ENCODE measurements at regions not wholly inside any gene's neighbourhood (a gene's known extent, or its start where the extent isn't known, plus 50 kb on each side); places are given as distances from the start of the nearest gene placed in this dataset.
"Not testable (repeated sequence)": the region's sequence is repeated elsewhere in the genome, so short reads cannot be mapped to it uniquely, and the experiment has no call there.

DNA sequence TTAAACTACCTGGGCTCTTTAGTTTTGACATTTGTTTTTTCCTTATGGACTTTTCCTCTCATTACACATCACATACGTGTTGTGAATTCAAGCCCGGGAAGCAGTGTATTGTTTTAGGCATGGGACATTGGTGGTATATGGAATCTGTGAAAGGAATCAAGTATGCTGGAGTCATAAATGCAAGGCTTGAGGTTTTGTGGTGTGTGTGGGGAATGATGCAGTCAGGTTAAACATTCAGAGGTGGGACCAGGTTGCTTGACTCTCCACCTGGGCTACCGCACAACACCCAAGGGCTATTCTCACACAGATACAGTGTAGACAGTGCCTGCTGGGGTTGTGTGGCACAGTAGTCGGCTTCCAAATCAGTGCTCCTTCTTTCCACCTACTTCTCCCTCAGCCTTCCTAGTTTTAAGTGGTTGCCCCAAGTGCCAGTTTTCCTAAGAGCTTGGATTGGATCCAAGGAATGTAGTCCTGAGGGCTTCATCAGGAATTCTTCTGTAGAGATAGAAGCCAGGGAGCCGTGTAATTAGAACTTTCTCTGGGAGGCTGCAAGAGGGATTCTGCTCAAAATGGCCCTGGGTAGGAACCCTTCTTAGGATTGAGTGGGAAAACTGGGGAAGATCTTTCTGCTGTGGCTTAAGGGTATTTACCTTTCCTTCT, 243.7 kb downstream of the C12orf75 start:
- DNase-seq (ENCODE audit: low spot score in 2 of 2) (no peak), FAIRE-seq (no peak)

DNA sequence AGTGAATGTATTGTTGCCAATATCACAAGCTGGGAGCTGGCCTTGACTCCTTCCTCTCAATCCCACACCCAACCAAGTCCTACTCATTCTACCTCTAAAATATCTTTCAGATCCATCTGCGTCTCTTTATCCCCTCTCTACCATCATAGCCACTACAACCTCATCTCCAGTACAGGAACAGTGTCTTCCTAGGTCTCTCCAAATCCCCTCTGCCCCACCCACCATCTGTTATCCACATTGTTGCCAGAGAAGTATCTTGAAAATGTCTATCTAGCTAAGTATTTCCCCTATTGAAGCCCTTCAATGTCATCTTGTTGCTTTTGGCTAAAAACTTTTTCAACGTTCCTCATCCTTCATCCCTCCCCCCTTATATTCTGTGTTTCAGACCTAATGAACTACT, 244.7 kb downstream of the C12orf75 start:
- DNase-seq (ENCODE audit: low spot score in 2 of 2) = no peak
- no peak for FAIRE-seq

DNA sequence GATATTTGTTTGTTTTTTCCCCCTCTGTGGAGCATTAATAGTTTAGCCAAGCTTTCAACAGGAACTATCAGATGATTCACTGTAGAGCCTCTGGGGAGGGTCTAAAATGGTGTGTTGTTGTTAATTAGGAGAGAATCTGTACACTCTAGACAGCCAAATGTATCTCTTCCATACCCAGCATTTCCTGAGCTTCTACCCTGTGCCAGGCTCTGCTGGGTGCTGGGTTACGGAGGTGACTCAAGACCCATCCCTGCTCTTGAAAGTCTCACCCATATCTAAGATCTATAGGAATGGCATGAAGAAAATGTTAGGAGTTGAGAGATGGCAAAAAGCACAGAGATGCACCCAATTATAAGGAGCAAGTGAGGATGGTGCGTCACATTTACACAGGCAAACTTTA, 245.8 kb downstream of the C12orf75 start:
- DNase-seq (ENCODE audit: low spot score in 2 of 2) (no peak), FAIRE-seq (no peak)

DNA sequence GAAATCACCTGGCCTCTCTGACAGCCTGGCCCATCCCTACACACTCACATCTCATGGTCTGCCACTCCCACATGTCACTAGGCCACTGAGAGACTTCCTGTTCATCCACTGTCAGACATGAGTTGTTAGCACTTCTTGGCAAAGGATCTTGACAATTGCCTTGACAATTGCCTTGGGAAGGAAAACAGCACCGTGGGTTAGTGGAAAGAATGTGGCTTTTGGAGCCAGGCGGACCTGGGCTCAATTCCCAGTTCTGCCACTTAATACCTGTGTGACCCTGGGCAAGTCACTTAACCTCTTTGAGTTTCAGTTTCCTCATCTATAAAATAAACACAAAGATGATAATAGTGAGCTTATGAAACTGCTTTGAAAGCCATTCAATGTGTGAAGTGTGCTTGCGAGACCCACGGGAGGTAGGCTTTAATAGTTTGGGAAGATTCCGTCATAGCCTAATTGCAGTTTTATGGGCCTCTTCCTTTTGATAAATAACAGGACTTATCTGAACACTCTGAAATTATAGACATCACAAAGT, 250.4 kb downstream of the C12orf75 start:
- no peak for FAIRE-seq
- DNase-seq (ENCODE audit: low spot score in 2 of 2) = no peak

DNA sequence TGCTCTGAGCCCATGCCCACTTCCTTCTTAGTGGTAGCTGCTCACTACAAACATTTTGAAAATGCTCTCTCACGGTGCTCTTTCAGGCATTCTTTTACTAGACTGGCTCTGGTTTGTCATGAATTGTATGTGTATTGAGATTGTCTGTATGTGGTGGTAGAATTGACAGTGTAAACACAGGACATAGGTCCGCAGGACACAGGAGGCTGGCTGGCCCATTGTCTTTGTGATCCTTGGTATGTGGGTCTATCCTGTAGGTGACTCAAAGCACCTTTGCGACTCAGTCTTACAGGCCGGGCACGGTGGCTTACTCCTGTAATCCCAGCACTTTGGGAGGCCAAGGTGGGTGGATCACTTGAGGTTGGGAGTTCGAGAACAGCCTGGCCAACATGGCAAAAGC, 250.9 kb downstream of the C12orf75 start:
- DNase-seq (ENCODE audit: low spot score in 2 of 2) = no peak
- no peak for FAIRE-seq

DNA sequence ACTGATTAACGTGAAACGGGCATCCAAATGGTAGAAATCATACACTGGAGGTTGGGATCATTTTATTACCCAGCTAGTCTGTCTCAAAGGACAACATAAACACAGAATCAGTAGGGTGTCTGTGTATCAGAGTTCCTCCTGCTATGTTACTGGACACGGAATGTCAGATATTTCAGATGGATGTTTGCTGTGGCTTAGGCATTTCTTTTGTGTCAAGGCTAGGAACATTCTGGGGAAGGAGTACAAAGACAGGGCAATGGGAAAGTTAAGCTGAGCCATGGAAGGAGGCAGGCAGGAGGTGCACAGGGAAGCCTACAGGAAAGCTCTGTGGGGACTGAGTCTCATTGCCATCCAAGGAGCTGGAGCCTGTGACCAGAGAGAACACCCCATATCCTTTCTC, 254.6 kb downstream of the C12orf75 start:
- FAIRE-seq = no peak

DNA sequence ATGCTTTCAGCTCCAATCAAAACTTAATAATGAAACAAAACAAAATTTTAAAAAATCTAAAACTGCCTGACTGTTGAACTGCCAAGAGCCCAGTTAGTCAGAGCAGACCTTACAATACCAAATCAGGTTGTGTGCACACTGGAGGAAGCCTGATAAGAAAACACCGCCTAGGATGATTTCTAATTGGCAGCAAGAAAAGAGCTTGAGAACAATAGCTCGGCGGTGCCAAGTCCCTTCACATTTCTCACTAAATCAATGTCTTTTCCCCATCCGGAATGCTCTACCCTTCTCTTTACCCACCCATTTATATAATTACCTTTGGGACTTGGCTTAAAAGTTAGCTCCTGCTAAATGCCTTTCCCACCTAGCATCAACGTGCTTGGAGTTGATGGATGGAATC, 256.7 kb downstream of the C12orf75 start:
- DNase-seq (ENCODE audit: low spot score in 2 of 2) = no peak
- FAIRE-seq = no peak

More for the DNA sequence above, 254.6 kb downstream of the C12orf75 start:
- no peak for DNase-seq (ENCODE audit: low spot score in 2 of 2)

DNA sequence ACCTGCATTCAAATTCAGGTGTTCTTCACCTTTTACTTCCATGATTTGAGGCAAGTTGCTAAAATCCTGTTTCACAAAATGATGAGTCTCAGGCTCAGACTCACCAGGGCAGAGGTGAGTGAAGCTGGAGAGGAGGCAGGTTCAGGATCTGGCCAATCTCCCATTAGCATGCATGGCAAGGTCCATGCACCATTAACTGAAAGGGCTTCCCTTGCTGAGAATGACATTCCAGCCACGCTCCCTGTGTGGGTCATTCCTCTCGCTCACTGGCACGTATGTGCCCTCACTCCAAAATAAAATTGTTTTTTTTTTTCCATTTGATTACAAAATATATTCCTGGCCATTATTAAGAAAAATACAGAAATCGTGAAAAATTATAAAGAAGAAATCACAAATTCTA, 257.6 kb downstream of the C12orf75 start:
- no peak for FAIRE-seq
- no peak for DNase-seq (ENCODE audit: low spot score in 2 of 2)

DNA sequence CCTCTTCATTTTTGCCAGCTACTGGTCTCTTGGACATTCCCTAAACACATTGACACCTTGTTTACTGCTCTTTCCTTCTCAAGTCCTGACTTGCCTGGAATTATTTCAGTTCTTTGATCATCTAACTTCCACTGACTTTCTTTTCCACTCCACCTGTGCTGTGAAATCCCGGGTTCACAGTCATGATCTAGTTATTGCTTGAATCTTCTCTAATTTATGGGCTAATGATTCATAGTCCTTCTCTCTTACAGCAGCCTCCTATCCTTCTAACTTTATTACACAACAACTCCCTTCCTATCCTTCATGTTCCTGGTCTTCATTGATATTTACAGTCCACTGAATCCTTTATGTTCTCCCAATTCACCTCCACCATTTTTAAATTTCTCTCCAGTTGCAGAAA, 260.1 kb downstream of the C12orf75 start:
- FAIRE-seq = no peak
- no peak for DNase-seq (ENCODE audit: low spot score in 2 of 2)

DNA sequence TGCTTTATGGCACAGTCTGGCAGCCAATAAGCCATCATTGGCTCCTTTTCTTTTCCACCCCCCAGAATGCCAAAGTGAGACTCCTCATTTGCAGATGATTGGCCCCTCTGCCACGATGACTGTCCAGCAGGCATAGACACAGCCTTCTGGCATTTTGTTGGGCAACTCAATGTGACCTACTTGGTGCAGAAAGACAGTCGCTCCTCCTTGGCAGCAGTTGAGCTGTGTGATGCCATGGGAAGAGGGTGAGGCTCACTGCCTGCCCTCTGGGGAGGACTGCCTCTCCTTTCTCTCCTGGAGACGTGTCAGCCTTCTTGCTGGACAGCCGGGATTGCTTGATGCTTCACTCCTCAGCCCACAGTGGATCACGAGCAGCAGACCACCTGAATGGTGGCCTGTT, 264.9 kb downstream of the C12orf75 start:
- no peak for FAIRE-seq
- no peak for DNase-seq (ENCODE audit: low spot score in 2 of 2)

DNA sequence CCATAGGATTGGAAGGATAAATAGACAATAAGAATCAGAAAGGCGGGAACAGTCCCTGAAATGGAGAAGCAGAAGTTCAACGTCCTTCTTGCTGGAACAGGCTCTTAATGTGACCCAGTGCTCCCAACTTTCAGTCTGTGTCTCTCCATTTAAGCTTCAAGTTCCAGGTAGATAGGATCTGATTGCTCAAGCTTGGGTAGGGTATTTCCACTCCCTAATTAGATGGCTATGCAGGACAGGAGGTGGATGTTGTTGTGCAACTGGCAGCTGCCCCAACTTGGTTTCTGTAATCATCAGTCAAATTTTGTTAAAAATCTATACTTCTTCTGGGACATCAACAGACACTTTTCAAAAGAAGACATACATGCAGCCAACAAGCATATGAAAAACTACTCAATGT, 266.2 kb downstream of the C12orf75 start:
- FAIRE-seq = no peak
- DNase-seq (ENCODE audit: low spot score in 2 of 2) = no peak

DNA sequence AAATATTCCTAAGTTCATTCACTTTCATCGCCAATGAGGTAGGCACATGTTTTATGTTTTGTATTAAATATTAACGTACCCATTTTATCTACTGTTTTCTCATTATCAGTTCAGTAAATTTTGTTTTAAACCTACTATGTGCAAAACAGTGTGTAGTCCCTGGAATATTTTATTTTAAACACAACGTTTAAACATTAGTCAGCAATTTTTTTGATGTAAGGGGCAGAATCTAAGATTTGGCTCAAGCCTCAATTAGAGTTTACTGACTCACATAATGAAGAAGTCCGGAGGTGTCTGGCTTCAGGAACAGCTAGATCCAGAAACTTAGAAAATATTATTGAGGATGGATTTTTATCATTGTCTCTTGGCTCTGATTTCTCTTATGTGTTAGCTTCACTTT, 267.5 kb downstream of the C12orf75 start:
- no peak for DNase-seq (ENCODE audit: low spot score in 2 of 2)
- FAIRE-seq = no peak

DNA sequence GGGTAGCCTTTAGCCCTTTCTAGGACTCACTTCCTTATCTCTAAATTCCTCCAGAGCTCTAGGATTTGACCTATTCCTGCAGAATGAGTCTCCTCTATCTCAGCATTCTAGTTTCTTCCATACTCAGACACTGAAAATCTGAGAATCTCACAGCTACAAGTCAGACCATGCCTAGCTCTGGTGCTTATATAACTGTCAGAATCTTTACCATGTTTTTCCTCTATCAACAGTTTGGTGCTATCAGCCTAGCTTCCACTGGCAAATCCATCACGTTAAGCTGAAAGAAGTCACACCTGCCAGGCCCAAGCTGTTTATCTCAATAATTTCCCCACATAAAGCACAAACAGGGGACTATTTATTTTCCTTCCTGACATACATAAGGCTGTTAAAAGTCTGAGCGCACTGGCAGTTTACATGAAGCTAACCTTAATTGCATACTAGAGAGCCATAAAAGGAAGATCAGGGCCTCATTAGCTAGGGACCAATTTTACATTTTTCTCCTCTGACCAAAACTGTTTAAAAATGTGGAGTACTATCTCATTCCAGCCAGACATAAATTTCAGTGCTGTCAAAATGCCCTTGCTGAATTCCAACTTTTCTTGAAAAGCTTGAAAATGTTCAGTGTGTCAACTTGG, 270.5 kb downstream of the C12orf75 start:
- DNase-seq (ENCODE audit: low spot score in 2 of 2) = no peak
- FAIRE-seq = no peak

DNA sequence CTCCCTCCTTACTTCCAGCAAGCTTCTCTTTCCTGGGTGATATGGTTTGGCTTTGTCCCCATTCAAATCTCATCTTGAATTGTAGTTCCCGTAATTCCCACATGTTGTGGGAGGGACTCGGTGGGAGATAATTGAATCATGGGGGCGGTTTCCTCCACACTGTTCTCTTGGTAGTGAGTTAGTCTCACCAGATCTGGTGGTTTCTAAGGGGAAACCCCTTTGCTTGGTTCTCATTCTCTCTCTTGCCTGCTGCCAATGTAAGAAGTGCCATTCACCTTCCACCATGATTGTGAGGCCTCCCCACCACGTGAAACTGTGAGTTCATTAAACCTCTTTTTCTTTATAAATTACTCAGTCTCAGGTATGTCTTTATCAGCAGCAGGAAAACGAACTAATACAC, 271.8 kb downstream of the C12orf75 start:
- not testable (repeated sequence) for DNase-seq (ENCODE audit: low spot score in 2 of 2); FAIRE-seq

DNA sequence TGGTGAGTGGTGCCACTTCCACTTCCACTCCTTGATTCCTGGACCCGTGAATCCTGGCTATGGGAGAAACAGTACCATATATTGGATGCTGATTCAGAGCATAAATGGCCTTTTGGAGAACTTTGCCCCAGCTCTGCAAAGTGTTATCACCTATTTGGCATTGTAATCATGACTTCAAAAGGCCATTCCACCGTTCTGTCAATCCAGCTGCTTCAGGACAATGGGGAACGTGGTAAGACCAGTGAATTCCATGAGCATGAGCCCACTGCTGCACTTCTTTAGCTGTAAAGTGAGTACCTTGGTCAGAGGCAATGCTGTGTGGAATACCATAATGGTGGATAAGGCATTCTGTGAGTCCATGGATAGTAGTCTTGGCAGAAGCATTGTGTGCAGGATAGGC, 273.8 kb downstream of the C12orf75 start:
- not testable (repeated sequence) for FAIRE-seq; DNase-seq (ENCODE audit: low spot score in 2 of 2)

DNA sequence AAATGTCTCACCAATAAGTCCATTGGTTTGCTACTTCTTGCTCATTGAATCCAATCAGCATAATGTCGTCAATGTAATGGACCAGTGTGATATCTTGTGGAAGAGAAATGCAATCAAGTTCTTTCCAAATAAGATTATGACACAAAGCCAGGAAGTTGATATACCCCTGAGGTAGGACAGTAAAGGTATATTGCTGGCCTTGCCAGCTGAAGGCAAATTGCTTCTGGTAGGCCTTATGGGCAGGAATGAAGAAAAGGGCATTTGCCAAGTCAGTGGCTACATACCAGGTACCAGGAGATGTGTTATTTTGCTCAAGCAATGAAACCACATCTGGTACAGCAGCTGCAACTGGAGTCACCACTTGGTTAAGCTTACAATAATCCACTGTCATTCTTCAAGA, 276.1 kb downstream of the C12orf75 start:
- not testable (repeated sequence) for FAIRE-seq; DNase-seq (ENCODE audit: low spot score in 2 of 2)

DNA sequence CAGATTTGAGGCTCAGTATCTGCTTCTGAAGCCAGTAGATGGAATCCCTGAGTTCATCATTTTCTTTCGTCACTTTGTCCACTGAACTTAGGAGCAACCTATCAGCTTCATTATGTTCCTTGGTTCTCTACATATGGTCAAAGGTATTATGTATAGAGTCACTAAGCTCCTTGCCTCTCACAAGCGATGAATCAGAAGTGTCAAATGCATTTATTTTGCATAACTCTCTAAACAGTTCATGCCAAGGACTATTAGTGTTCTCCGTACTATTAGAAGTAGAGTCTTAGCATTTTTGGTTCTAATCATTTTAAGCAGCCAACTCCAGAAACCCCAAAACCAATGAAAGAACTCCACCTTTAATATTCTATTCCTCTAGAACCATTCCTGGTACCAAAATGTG, 278.5 kb downstream of the C12orf75 start:
- FAIRE-seq = not testable (repeated sequence)

DNA sequence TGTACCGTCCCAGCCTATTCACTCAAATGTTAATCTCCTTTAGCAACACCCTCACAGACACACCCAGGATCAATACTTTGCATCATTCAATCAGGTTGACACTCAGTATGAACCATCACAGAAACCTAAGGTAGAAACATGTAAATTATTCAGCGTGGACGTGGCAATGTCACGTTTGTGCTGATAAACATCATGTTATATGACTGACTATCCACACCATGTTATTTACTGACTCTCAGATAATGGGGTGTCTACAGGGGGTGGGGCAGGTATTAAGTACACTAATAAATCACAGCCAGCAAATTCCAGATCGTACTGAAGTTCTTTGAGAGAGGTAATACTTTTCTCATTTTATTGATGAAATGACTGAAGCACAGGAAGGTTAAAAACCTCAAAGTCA, 280.0 kb downstream of the C12orf75 start:
- FAIRE-seq (no peak), DNase-seq (ENCODE audit: low spot score in 2 of 2) (no peak)

More for the DNA sequence above, 278.5 kb downstream of the C12orf75 start:
- DNase-seq (ENCODE audit: low spot score in 2 of 2) = not testable (repeated sequence)

DNA sequence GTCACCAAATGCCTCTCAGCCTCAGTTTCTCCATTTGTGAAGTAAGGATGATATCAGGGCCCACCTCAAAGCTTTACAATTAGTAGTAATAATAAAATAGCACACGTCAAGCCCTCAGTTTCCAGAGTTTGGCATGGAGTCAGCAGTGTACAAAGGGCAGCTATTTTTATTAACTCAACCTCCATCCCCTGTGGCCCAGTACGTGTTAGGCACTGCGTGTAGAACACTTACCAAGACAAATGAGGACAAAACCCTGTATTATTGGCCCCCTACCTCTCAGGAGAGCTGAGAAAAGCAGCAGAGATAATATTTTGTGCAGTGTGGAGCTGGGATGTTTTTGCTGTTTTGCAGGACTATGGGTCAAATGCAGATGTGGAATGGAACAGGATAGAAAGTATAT, 280.8 kb downstream of the C12orf75 start:
- DNase-seq (ENCODE audit: low spot score in 2 of 2) = no peak
- no peak for FAIRE-seq

DNA sequence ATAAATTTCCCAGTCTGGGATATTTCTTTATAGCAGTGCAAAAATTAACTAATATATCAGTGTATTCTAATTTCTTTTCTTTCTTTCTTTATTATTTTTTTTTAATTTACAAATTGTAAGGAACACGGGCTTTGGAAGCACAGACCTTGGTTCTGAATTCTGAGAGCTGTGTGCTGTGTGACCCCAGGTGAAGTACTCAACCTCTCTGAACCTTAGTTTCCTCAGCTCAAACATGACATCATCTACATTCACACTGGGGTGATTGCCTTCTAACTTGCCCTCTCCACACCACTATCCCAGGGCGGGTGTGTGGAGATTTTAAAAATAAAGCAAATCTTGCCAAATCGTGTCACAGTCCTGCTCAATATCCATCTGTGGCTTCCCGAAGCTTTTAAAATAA, 282.8 kb downstream of the C12orf75 start:
- FAIRE-seq = no peak
- DNase-seq (ENCODE audit: low spot score in 2 of 2) = no peak

DNA sequence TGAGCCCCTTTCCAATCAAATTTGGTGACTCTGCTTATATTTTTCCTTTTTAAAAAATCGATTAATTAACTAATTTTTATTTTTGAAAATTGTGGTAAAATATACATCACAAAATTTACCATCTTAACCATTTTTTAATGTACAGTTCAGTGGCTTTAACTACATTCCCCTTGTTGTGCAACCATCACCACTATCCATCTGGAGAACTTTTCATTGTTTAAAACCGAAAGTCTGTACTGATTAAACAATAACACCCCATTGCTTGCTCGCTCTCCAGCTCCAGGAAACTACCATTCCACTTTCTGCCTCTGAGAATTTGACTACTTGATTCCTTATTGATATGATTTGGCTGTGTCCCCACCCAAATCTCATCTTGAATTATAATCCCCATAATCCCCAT, 283.4 kb downstream of the C12orf75 start:
- DNase-seq (ENCODE audit: low spot score in 2 of 2) (no peak), FAIRE-seq (no peak)

DNA sequence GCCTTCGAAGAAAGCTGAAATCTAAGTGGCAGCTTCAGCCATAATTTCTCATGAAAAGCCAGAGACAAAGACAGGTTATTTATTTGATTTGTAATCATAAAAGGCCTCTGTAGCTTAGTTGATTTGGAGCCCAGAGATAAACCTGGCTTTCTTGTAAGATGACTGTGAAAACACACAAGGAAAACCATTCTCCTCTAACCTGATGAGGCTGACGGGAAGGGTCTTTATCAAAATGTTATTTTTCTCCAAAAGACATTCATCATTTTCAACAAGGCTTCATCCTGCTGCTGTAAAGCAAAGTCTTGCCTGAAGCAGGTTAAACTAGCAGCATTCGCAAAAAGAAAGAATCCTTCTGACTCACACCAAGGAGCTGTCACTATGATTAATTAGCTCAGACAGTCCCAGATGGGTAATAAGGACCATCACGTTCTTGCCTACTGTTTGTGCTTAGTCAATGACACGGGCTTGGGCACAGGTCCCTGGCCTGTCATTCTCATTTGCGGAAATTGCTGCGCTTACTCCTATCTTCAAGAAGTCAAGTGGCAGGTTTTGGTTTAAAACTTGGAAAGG, 286.6 kb downstream of the C12orf75 start:
- DNase-seq (ENCODE audit: low spot score in 2 of 2) = no peak
- FAIRE-seq = no peak

Measured in frontal cortex (tissue), 3 donors.